SJSA1 (cell line): ENCODE measurements at regions not wholly inside any gene's neighbourhood (a gene's known extent, or its start where the extent isn't known, plus 50 kb on each side); places are given as distances from the start of the nearest gene placed in this dataset.
A peak's percentile ranks its signal among the peaks of the same experiment; 100 is the strongest.
"Not testable (repeated sequence)": the region's sequence is repeated elsewhere in the genome, so short reads cannot be mapped to it uniquely, and the experiment has no call there.

Experiments
- DNase-seq, 2 experiments: peaks; one replicate each; pipeline ENCODE4 v3.0.0-alpha.2; 2015 to 2020; ENCODE audit warnings: low spot score in 2 of 2, low read depth in 1 of 2
- H3K27ac ChIP-seq: fragments of 250-450 bp; sonication (Bioruptor Pico); 2 replicates; pipeline ENCODE4 v1.5.1; 2020; ENCODE audit warnings: mild to moderate bottlenecking, moderate library complexity
- H3K27me3 ChIP-seq: fragments of 250-450 bp; sonication (Bioruptor Pico); replicated peaks from 2 replicates; pipeline ENCODE4 v1.5.1; 2020; ENCODE audit warnings: mild to moderate bottlenecking, moderate library complexity
- H3K36me3 ChIP-seq: fragments of 250-450 bp; sonication (Bioruptor Pico); 2 replicates; pipeline ENCODE4 v1.5.1; 2020; ENCODE audit warnings: mild to moderate bottlenecking
- H3K4me1 ChIP-seq: fragments of 250-450 bp; sonication (Bioruptor Pico); replicated peaks from 2 replicates; pipeline ENCODE4 v1.6.1; 2021; ENCODE audit warnings: mild to moderate bottlenecking
- H3K4me3 ChIP-seq: fragments of 250-450 bp; sonication (Bioruptor Pico); 2 replicates; pipeline ENCODE4 v1.5.1; 2020; ENCODE audit warnings: mild to moderate bottlenecking
- H3K9me3 ChIP-seq: fragments of 250-450 bp; sonication (Bioruptor Pico); replicated peaks from 2 replicates; pipeline ENCODE4 v1.5.1; 2020; ENCODE audit warnings: mild to moderate bottlenecking

DNA sequence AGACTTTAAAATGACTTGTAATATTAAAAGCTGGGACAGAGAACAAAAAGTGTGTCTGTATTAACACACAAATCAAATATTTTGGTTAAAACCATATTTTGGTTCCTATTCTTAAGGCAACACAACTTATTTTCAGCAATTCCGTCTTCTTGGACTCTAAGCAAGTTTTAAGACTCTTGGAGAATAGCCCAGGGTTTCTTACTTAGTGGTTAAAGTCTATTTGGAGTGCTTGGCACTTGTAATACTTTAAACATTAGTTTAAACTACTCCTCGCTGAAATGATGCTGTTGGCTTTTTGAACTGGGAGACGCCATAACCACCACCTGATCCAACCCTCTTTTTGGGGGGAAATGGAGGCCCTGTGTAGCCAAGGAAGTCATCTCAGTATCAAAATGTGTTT, 109.7 kb upstream of the GMDS start:
- no peak overlapping the region for H3K4me3 ChIP-seq
- H3K27ac ChIP-seq = no peak overlapping the region
- no peak for DNase-seq
- no peaks in the 10 kb centered on the region for H3K36me3 ChIP-seq
- H3K9me3 ChIP-seq = no peaks in the 10 kb centered on the region
- no peaks in the 10 kb centered on the region; the same call in 1 of the 2 replicates for H3K4me1 ChIP-seq
- no peaks in the 10 kb centered on the region for H3K27me3 ChIP-seq

DNA sequence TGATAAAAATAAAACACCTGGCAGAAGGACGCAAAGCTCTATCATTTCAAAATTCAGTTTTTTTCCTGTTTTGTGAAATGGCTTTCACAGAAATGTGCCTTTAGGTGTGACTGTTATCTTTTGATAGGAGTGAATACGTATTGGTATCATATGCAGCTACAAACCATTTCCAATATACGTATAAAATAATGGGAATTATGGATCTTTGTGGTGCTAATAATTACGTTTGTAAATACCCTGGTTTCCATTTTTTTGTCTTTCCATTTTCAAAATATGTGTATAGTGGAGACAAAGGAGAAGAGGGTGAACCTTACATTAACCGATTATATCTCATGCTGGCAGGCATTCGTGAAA, 108.7 kb upstream of the GMDS start:
- H3K4me3 ChIP-seq = no peak overlapping the region
- no peaks in the 10 kb centered on the region for H3K9me3 ChIP-seq

DNA sequence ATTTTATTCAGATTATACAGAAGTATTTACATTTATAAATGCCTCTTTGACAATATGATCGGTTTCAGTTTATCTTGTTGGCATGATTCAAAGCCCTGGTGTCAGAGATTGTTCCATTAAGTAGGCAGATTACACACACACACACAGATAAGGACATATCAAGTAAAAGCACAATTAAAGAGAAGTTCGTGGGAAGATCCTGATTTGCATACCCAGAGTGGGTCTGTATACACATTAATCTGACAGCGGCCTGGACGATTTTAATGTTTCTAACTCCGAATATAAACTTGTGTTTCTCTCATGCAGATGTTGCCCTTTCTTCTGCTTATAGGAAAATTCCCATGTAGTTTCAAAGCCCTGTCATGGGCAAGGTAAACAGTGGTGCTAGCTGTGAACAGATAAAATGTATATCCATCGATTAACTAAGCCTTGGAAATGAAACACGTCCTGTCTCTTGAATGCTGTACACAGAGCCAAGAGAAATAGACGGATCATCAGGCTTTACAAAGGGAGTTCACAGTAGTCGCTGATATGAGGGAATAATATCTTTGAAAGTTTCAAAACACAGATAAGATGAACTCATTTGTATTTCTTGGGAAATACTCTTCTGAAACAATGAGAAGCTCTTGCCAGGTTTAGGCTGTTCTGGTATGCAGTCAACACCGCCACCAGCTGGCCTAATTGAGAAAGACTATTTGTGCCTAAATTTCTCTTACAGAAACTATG, 108.2 kb upstream of the GMDS start:
- H3K27ac ChIP-seq = no peak overlapping the region
- no peaks in the 10 kb centered on the region; the same call in 1 of the 2 replicates for H3K4me1 ChIP-seq
- H3K36me3 ChIP-seq = no peaks in the 10 kb centered on the region

More for the DNA sequence above, 108.7 kb upstream of the GMDS start:
- Histone ChIP-seq H3K36me3 (no peaks in the 10 kb centered on the region), H3K27ac (no peak overlapping the region), H3K4me1 (no peaks in the 10 kb centered on the region; the same call in 1 of the 2 replicates), H3K27me3 (no peaks in the 10 kb centered on the region)
- no peak for DNase-seq

DNA sequence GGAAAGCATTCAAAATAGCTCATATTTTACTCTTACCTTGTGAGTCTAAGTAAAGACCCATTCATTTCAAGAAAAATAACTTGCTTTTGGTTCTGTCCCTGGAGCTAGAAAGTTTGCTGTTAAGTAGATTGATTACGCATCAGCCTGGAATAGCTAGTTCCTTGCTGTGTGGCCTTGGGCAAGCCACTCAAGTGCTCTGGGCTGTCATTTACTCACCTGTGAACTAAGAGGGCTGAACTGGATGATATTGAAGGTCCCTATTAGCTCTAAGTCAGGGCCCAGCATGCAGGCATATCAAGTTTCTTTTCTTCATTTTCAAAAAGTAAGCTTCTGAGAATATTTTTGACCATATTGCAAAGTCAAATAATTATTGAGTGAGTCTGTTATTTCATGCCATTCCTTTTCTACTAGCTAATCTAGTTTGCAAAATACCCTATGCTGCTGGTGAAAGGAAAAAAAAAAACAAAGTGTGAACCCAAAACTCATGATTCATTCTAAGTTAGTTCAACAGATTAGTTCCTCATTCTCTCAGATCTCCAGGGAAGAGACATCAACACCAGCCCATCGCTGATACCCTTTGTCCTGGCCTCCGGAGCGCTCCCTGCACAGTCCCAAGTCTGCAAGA, 106.5 kb upstream of the GMDS start:
- Histone ChIP-seq H3K36me3 (no peaks in the 10 kb centered on the region), H3K27ac (no peak overlapping the region), H3K27me3 (no peaks in the 10 kb centered on the region), H3K9me3 (no peaks in the 10 kb centered on the region), H3K4me1 (no peaks in the 10 kb centered on the region; the same call in 1 of the 2 replicates), H3K4me3 (no peak overlapping the region)
- DNase-seq = no peak

More for the DNA sequence above, 108.2 kb upstream of the GMDS start:
- Histone ChIP-seq H3K4me3 (no peak overlapping the region), H3K27me3 (no peaks in the 10 kb centered on the region), H3K9me3 (no peaks in the 10 kb centered on the region)
- peak; percentile 51 to 61 for DNase-seq

DNA sequence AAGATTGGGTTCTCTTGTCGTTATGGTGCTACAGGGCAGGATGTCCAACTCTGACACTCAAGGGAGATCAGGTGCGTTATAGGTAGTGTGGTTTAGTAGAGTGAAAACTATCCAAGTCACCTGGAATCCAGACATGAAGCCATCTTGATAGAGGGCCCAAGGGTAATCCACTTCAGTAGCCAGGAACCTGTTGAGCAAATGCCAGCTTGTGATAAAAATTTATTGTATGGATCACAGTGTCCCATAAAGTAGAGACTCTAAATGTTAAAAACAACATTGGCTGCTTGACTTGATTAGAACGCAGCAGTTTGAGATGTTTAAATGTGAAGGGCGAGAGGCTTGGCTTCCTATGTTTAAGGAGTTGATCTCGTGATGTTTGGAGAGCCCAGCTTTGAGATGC, 105.7 kb upstream of the GMDS start:
- Histone ChIP-seq H3K9me3 (no peaks in the 10 kb centered on the region), H3K27ac (no peak overlapping the region), H3K4me3 (no peak overlapping the region), H3K27me3 (no peaks in the 10 kb centered on the region), H3K4me1 (no peaks in the 10 kb centered on the region; the same call in 1 of the 2 replicates), H3K36me3 (no peaks in the 10 kb centered on the region)
- DNase-seq = no peak

DNA sequence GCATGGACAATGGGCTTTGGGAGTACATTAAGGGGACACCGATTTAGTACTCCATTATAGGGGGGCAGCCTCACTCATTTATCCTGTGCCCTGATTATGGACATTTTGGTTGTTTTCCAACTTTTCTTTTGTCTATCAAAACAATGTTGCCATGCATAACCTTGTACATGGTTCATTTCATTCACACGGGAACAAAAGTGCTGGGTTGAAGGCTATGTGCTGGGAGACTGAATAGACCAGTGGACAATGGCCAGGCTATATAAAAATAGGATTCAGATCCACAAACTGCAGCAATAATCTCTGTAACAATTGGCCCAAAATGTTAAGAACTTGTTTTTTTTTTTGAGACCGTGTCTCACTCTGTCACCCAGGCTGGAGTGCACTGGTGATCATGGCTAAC, 100.7 kb upstream of the GMDS start:
- H3K9me3 ChIP-seq = no peaks in the 10 kb centered on the region
- H3K27me3 ChIP-seq = no peaks in the 10 kb centered on the region
- H3K4me1 ChIP-seq = no peaks in the 10 kb centered on the region
- no peaks in the 10 kb centered on the region for H3K36me3 ChIP-seq
- H3K27ac ChIP-seq = no peak overlapping the region
- no peak overlapping the region for H3K4me3 ChIP-seq
- DNase-seq = no peak

DNA sequence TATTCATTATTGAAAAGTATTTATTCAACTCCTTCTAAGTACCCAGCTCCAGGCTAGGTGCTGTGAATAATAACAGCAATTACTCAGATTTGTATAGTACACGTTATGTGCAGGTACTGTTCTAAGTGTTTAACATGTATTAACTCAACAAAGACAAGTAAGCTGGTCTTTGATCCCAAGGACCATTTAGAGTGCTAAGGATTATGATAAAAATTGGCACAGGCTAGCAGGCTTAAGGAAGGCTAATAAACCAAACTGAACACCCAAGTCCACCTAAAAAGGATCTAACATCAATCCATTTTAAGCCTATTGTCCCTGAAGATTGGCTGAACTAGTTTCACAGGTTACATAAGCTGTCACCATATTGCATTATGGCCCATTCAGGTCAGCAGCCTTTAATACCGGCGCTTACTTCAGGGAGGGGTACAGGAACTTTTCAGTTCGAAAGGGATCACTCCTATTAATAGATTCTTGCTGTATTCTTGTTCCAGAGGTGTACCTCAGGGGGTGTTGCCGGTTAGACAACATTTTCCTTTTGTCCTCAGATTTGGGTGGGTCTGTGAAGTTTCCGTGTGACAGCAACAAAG, 99.0 kb upstream of the GMDS start:
- no peaks in the 10 kb centered on the region for H3K4me1 ChIP-seq
- no peak overlapping the region for H3K27ac ChIP-seq
- no peaks in the 10 kb centered on the region for H3K9me3 ChIP-seq

DNA sequence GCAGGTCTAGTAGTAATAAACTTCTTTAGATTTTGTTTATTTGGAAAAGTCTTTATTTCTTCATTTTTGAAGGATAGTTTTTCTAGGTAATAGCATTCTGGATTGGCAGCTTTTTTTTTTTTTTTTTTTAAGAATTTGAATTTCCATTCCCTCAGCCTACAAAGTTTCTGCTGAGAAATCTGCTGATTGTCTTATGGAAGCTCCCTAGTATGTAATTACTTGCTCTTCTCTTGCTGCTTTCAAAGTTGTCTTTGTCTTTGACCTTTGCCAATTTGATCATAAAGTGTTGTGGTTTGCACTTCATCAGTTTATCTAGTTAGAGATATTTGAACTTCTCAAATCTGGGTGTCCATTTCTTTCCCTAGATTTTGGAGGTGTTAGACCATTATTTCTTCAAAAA, 82.2 kb upstream of the GMDS start:
- H3K4me1 ChIP-seq = no peaks in the 10 kb centered on the region
- no peaks in the 10 kb centered on the region for H3K36me3 ChIP-seq
- no peak for DNase-seq
- no peak overlapping the region for H3K27ac ChIP-seq
- no peak overlapping the region for H3K4me3 ChIP-seq
- no peaks in the 10 kb centered on the region for H3K27me3 ChIP-seq
- 0 out of 2 replicates have a peak, but pooled peaks cover 2% of the 10 kb centered on the region for H3K9me3 ChIP-seq

More for the DNA sequence above, 99.0 kb upstream of the GMDS start:
- DNase-seq = no peak
- Histone ChIP-seq H3K27me3 (no peaks in the 10 kb centered on the region), H3K4me3 (no peak overlapping the region), H3K36me3 (no peaks in the 10 kb centered on the region)

DNA sequence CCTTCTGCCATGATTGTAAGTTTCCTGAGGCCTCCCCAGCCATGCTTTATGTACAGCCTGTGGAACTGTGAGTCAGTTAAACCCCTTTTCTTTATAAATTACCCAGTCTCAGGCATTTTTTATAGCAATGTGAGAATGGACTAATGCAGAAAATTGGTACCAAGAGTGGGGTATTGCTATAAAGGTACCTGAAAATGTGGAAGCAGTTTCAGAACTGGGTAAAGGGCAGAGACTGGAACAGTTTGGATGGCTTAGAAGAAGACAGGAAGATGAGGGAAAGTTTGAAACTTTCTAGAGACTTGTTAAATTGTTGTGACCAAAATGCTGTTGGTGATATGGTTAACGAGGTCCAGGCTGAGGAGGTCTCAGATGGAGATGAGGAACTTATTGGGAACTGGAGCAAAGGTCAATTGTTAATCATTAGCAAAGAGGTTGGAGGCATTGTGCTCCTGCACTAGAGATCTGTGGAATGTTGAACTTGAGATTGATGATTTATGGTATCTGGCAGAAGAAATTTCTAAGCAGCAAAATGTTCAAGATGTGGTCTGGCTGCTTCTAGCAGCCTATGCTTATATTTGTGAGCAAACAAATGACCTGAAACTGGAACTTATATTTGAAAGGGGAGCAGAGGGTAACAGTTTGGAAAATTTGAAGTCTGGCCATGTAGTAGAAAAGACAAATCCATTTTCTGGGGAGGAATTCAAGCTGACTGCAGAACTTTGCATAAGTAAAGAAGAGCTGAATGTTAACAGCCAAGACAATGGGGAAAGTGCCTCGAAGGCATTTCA, 79.0 kb upstream of the GMDS start:
- Histone ChIP-seq H3K36me3 (no peaks in the 10 kb centered on the region), H3K27me3 (no peaks in the 10 kb centered on the region), H3K4me1 (no peaks in the 10 kb centered on the region), H3K27ac (no peak overlapping the region), H3K9me3 (0 out of 2 replicates have a peak, but pooled peaks cover 2% of the 10 kb centered on the region), H3K4me3 (no peak overlapping the region)
- no peak for DNase-seq

DNA sequence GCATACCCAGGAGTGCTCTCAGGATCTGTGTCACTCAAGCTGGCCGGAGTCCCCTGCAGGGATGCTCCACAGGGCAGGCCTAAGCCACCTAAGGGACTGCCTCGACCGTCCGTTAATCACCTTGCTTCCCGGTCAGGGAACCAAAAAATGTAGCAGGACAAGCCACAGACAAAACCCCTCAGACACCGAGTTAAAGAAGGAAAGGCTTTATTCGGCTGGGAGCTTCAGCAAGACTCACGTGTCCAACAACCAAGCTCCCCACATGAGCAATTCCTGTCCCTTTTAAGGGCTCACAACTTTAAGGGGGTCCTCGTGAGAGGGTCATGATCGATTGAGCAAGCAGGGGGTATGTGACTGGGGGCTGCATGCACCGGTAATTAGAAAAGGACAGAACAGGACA, 72.1 kb upstream of the GMDS start:
- not testable (repeated sequence) for H3K27ac ChIP-seq, H3K27me3 ChIP-seq, H3K9me3 ChIP-seq, DNase-seq, H3K36me3 ChIP-seq, H3K4me1 ChIP-seq, H3K4me3 ChIP-seq

DNA sequence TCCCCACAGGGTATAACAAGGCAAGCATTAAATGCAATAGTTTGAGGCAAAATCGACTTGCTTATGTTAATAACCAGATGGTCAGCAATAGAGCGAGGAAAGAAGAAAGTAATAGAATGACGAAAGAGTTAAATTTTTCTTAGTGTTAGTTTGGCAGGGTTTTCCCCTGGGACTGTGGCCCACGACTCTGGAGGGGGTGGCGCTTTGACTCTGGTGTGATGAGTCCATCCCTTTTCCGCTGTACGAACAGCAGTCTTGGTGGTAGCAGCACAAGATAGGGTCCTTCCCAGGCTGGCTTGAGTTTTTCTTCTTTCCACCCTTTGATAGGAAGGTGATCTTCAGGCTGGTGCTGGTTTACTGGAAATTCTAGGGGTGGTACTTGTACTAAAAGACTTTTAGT, 69.2 kb upstream of the GMDS start:
- H3K4me1 ChIP-seq = no peaks in the 10 kb centered on the region
- H3K27me3 ChIP-seq = no peaks in the 10 kb centered on the region
- no peak overlapping the region for H3K4me3 ChIP-seq
- H3K27ac ChIP-seq = no peak overlapping the region
- H3K9me3 ChIP-seq = no peaks in the 10 kb centered on the region
- no peaks in the 10 kb centered on the region for H3K36me3 ChIP-seq
- no peak for DNase-seq

DNA sequence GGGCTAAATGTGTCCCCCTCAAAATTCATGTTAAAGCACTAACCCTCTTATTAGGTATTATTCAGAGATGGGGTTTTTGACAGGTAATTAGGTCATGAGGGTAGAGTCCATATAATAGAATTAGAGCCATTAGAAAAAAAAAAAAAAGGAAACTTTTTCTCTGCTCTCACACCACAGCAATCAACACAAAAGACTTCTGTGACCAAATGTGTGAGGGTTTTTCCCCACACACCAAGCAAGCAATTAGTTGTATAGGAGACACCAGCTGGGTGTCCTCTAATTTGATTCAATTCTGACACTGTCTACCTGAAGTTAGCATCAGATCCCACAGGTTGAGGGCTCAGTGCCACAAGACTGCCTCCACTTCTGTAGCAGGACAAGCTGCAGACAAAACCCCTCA, 64.6 kb upstream of the GMDS start:
- DNase-seq = no peak
- Histone ChIP-seq H3K27ac (no peak overlapping the region), H3K27me3 (no peaks in the 10 kb centered on the region), H3K4me3 (no peak overlapping the region), H3K36me3 (no peaks in the 10 kb centered on the region), H3K9me3 (no peaks in the 10 kb centered on the region), H3K4me1 (no peaks in the 10 kb centered on the region)

DNA sequence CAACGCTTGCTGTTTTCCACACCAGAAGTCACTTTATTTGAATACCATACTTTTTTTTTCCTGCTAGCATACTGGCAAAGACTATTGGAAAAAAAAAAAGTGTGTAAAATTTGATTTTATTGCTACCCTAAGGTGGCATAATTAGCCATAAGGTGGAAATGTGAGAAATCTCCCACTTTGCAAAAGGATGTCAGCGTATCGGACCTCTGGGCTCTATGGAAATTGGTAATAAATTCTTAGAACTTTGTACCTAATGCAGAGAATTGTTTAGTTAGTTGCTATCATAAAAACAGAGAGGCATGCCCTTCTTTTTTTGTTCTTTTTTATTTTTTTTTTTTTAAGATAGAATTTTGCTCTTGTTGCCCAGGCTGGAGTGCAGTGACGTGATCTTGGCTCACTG, 63.7 kb upstream of the GMDS start:
- Histone ChIP-seq H3K27me3 (no peaks in the 10 kb centered on the region), H3K4me1 (no peaks in the 10 kb centered on the region), H3K4me3 (no peak overlapping the region), H3K9me3 (no peaks in the 10 kb centered on the region), H3K36me3 (no peaks in the 10 kb centered on the region), H3K27ac (no peak overlapping the region)
- DNase-seq = no peak

DNA sequence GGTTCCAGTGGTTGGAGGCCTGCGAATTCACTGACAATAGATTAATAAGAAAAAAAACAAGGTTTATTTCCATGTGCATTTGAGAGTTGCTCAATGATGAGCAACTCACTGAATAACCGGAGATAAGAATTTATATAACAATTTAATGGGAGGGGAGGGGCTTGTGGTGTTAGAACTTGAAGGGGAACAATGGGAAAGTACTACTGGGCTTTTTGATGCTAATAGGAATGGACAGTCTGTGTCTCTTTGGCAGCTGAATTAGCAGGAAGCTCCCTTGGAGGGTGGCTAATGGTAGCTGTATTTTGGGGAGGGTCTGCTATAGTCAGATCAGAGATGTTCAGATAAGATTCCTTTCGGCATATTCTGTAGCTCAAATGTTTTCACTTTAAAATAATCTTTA, 62.4 kb upstream of the GMDS start:
- Histone ChIP-seq H3K9me3 (no peaks in the 10 kb centered on the region), H3K27ac (no peak overlapping the region), H3K4me1 (no peaks in the 10 kb centered on the region), H3K27me3 (no peaks in the 10 kb centered on the region), H3K4me3 (no peak overlapping the region), H3K36me3 (no peaks in the 10 kb centered on the region)
- DNase-seq = no peak
